Endothelial cell of umbilical vein (primary cell): ENCODE measurements at regions not wholly inside any gene's neighbourhood (a gene's known extent, or its start where the extent isn't known, plus 50 kb on each side); places are given as distances from the start of the nearest gene placed in this dataset.

Source experiments
- BruUV-seq: library from RNA; stranded (reverse); fragments of 400-500 nt; replicated peaks from 2 replicates; lab custom pipeline; 2021; lab: Mats Ljungman, UMichigan
- CTCF ChIA-PET: fragments of 300-600, 350-600 bp; sonication (Branson Sonifier 250); formaldehyde crosslinking; loops from one replicate; lab custom pipeline; 2021; ENCODE audit warnings: antibody characterized with exemption, inconsistent platforms; lab: Charles Lee
- POLR2A ChIA-PET: fragments of 300-600, 350-600 bp; sonication (Branson Sonifier 250); formaldehyde crosslinking; loops from one replicate; lab custom pipeline; 2021; ENCODE audit warnings: antibody characterized with exemption, inconsistent platforms; lab: Charles Lee
- DNase-seq: peaks from one replicate; pipeline ENCODE4 v3.0.0-alpha.2; 2011; ENCODE audit warnings: low read depth, low spot score
- FAIRE-seq: peaks from 2 replicates; lab custom pipeline; 2011; peaks lifted over from hg19 to GRCh38; lab: Jason Lieb, UNC
- H2AFZ ChIP-seq: 2 replicates; pipeline ENCODE4 v1.6.0; 2012; ENCODE audit warnings: low read depth, low read length, control low read depth, inconsistent platforms
- H3K27ac ChIP-seq: 2 replicates; pipeline ENCODE4 v1.5.1; 2011; ENCODE audit warnings: low read depth, mild to moderate bottlenecking, control low read depth, low read length, moderate library complexity; ENCODE audit not compliant: insufficient read depth
- H3K27me3 ChIP-seq, 2 experiments: 2 replicates each; pipeline versions ENCODE4 v1.6.0 to v1.6.1; 2011; ENCODE audit warnings: low read length in 2 of 2, mixed read lengths in 1 of 2; ENCODE audit not compliant: control insufficient read depth in 2 of 2, insufficient read depth in 2 of 2
- H3K36me3 ChIP-seq, 2 experiments: 2 replicates in 1 of 2; 3 replicates in 1 of 2; pipeline ENCODE4 v1.5.1; 2011; ENCODE audit warnings: low read length in 2 of 2, mild to moderate bottlenecking in 1 of 2, moderate library complexity in 1 of 2; ENCODE audit not compliant: control insufficient read depth in 2 of 2, insufficient read depth in 2 of 2; ENCODE audit errors: extremely low read depth in 1 of 2
- H3K4me1 ChIP-seq: 3 replicates; pipeline ENCODE4 v1.5.1; 2011; ENCODE audit warnings: mild to moderate bottlenecking, low read length; ENCODE audit not compliant: control insufficient read depth, insufficient read depth; ENCODE audit errors: extremely low read depth
- H3K4me2 ChIP-seq: 2 replicates; pipeline ENCODE4 v1.6.1; 2011; ENCODE audit warnings: low read length, control low read depth, mixed read lengths; ENCODE audit not compliant: insufficient read depth
- H3K4me3 ChIP-seq, 3 experiments: fragments of 200-600 bp in 1 of 3; sonication (generic), shearing (Covaris generic) in 1 of 3; replicated peaks in 1 of 3; 2 replicates each; pipeline ENCODE4 v1.5.1; 2011 to 2016; ENCODE audit warnings: control low read depth in 3 of 3, low read length in 3 of 3, mild to moderate bottlenecking in 2 of 3, inconsistent platforms in 1 of 3, low read depth in 1 of 3, moderate library complexity in 1 of 3; ENCODE audit not compliant: insufficient read depth in 1 of 3
- H3K79me2 ChIP-seq: 2 replicates; pipeline ENCODE4 v1.6.0; 2012; ENCODE audit warnings: low read length, inconsistent platforms; ENCODE audit not compliant: control insufficient read depth, insufficient read depth
- H3K9ac ChIP-seq: replicated peaks from 2 replicates; pipeline ENCODE3; 2011; ENCODE audit warnings: low read length, control low read depth; ENCODE audit not compliant: insufficient read depth; ENCODE audit errors: extremely low read depth
- H3K9me1 ChIP-seq: replicated peaks from 3 replicates; pipeline ENCODE4 v1.6.0; 2011; ENCODE audit warnings: mild to moderate bottlenecking, low read length; ENCODE audit not compliant: control insufficient read depth, insufficient read depth; ENCODE audit errors: extremely low read depth
- H3K9me3 ChIP-seq: replicated peaks from 2 replicates; pipeline ENCODE4 v1.5.1; 2012; ENCODE audit warnings: low read length, inconsistent platforms; ENCODE audit not compliant: control insufficient read depth, insufficient read depth
- H4K20me1 ChIP-seq: replicated peaks from 2 replicates; pipeline ENCODE3; 2011; ENCODE audit warnings: mild to moderate bottlenecking, low read length; ENCODE audit not compliant: control insufficient read depth, insufficient read depth; ENCODE audit errors: extremely low read depth
- EZH2 ChIP-seq: IDR thresholded peaks from 2 replicates; pipeline ENCODE4 v1.6.1; 2012; ENCODE audit warnings: borderline replicate concordance, low read depth, mild to moderate bottlenecking, moderate library complexity, low read length, inconsistent platforms; ENCODE audit not compliant: severe bottlenecking
- FOS ChIP-seq: IDR thresholded peaks from 2 replicates; pipeline ENCODE4 v1.6.1; 2011; ENCODE audit warnings: mild to moderate bottlenecking, low read length, moderate library complexity, borderline replicate concordance; ENCODE audit not compliant: insufficient read depth
- GATA2 ChIP-seq: IDR thresholded peaks from 2 replicates; pipeline ENCODE4 v1.7.0; 2011; ENCODE audit warnings: low read depth, mild to moderate bottlenecking, moderate library complexity, mixed read lengths, low read length; ENCODE audit not compliant: insufficient read length, insufficient read depth
- JUN ChIP-seq: IDR thresholded peaks from 2 replicates; pipeline ENCODE4 v1.6.1; 2011; ENCODE audit warnings: borderline replicate concordance, low read depth; ENCODE audit not compliant: insufficient read length, insufficient read depth
- MYC ChIP-seq: IDR thresholded peaks from one replicate; pipeline ENCODE4 v1.6.1; 2011; ENCODE audit warnings: mild to moderate bottlenecking, low read depth, low read length
- POLR2A ChIP-seq: IDR thresholded peaks from 2 replicates; pipeline ENCODE4 v1.6.1; 2012; ENCODE audit warnings: low read depth, mild to moderate bottlenecking, control low read depth, low read length
- POLR2AphosphoS5 ChIP-seq: IDR thresholded peaks from 2 replicates; pipeline ENCODE4 v1.6.1; 2012; ENCODE audit warnings: low read depth, mild to moderate bottlenecking, control low read depth, low read length, moderate library complexity; ENCODE audit not compliant: insufficient read depth
- dilution Hi-C: fragments of 300-500 bp; cut with MboI; formaldehyde crosslinking; loops from one replicate; pipeline ENCODE4 v1.15.0; 2019; ENCODE audit warnings: low sequenced_read_pairs; ENCODE audit not compliant: extremely low pct_ligation_motif_present
- intact Hi-C: fragments of 100-400 bp; cut with micrococcal nuclease; formaldehyde crosslinking; loops from one replicate; pipeline ENCODE4 v1.10.0; 2022
- TF ChIP-seq, protein P1 (sequence below), 2 donors: IDR thresholded peaks; 1 replicate in 1 of 2; 2 replicates in 1 of 2; pipeline ENCODE4 v1.5.1; 2011; ENCODE audit warnings: low read length in 2 of 2, mild to moderate bottlenecking in 2 of 2, moderate library complexity in 2 of 2, control low read depth in 1 of 2, inconsistent platforms in 1 of 2, low read depth in 1 of 2; ENCODE audit not compliant: insufficient read depth in 1 of 2; ENCODE audit errors: extremely low read depth in 1 of 2
- TF ChIP-seq, protein P2 (sequence below): IDR thresholded peaks from 2 replicates; pipeline ENCODE4 v1.6.1; 2011; ENCODE audit not compliant: insufficient read depth, insufficient read length

DNA sequence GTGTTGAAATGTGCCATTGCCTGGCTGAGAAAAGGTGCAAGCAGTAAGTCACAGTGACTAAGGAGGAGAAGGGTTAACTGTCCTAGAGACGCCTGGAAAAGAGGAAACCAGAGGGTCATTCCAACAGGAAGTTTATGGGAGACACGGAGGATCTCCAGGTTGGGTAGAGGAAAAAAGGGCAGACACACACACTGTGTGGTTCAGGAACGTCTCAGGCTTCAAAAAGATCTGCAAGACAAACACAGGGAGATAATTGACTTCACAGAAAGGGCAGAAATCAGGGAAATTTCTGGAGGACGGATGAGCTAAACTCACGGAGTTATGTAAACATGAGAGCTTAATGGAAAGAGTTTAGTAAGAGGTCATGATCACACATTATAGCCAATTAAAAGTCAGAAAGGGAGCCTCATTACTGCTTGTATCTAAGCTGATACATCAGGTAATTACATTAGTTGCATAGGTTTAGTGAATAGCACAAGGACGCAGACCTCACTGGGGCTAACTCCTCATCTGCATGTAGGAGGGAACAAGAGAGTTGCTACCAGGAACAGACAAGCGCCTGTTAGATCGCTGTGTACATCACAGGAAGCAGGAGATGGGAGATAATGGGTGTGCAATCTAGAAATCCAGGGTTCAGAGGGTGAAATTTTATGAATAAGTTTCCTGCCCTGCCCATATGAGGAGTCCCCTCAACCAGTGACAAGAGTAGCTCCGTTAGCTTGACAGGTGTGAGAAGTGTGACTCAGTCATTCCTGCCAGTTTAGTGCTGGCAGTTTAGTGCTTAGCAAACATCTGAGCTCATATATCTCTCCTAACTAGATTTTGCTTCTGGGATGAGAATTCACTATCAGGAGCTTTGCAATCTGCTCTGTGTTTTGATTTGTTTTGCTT is 96.6 kb upstream of the TNR start:
- BruUV-seq = no TSS peak

DNA sequence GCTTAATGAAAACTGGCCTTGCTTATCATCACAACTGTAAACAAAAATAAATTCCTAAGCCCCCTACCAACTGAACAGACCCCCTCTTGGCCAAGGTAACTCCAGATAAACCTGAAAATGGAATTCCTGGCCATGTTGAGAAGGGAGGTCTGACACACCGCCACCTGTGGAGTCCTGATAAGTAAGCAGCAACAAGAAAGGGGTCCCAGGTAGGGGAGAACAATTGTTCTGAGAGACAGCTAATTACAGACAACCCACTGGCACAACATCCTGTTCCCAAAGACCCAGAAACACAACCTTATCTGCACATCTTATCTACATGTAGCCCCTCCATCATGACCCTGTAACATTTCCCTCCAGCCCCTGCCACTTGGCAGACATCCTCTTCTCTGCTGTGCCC is 91.2 kb upstream of the TNR start:
- no peaks in the 10 kb centered on the region for H3K27me3 ChIP-seq
- H4K20me1 ChIP-seq = no peaks in the 10 kb centered on the region
- TF ChIP-seq EZH2 (no peak), POLR2A (no peak), JUN (no peak), MYC (no peak), FOS (no peak), POLR2AphosphoS5 (no peak), GATA2 (no peak)
- TF ChIP-seq, protein P1, sequence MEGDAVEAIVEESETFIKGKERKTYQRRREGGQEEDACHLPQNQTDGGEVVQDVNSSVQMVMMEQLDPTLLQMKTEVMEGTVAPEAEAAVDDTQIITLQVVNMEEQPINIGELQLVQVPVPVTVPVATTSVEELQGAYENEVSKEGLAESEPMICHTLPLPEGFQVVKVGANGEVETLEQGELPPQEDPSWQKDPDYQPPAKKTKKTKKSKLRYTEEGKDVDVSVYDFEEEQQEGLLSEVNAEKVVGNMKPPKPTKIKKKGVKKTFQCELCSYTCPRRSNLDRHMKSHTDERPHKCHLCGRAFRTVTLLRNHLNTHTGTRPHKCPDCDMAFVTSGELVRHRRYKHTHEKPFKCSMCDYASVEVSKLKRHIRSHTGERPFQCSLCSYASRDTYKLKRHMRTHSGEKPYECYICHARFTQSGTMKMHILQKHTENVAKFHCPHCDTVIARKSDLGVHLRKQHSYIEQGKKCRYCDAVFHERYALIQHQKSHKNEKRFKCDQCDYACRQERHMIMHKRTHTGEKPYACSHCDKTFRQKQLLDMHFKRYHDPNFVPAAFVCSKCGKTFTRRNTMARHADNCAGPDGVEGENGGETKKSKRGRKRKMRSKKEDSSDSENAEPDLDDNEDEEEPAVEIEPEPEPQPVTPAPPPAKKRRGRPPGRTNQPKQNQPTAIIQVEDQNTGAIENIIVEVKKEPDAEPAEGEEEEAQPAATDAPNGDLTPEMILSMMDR (IDR thresholded peaks at IDR 0.05; ENCODE audit: extremely low read depth in 1 of 2, insufficient read depth in 1 of 2, low read depth in 1 of 2, low read length in 2 of 2) = no peak
- TF ChIP-seq, protein P2, sequence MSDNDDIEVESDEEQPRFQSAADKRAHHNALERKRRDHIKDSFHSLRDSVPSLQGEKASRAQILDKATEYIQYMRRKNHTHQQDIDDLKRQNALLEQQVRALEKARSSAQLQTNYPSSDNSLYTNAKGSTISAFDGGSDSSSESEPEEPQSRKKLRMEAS = no peak
- H3K9me3 ChIP-seq = no peaks in the 10 kb centered on the region
- no peaks in the 10 kb centered on the region for H3K9me1 ChIP-seq
- FAIRE-seq = no peak
- POLR2A ChIA-PET = no interaction called here
- no peak overlapping the region for H3K9ac ChIP-seq
- no TSS peak for BruUV-seq
- no peak overlapping the region for H3K27ac ChIP-seq
- intact Hi-C loops = no loop called here
- dilution Hi-C loops = no loop called here
- no peak overlapping the region for H3K4me2 ChIP-seq
- CTCF ChIA-PET = no interaction called here
- H3K36me3 ChIP-seq = no peaks in the 10 kb centered on the region
- no peak overlapping the region for H3K4me3 ChIP-seq
- no peak for DNase-seq
- no peaks in the 10 kb centered on the region for H3K4me1 ChIP-seq
- no peak overlapping the region for H2AFZ ChIP-seq
- no peaks in the 10 kb centered on the region for H3K79me2 ChIP-seq

More for the DNA sequence above, 96.6 kb upstream of the TNR start:
- Histone ChIP-seq H3K79me2 (no peaks in the 10 kb centered on the region), H3K36me3 (no peaks in the 10 kb centered on the region), H4K20me1 (no peaks in the 10 kb centered on the region), H3K9me1 (no peaks in the 10 kb centered on the region), H3K27me3 (peaks cover 4 to 6% of the 10 kb centered on the region in 2 experiments), H3K4me1 (no peaks in the 10 kb centered on the region), H3K9me3 (no peaks in the 10 kb centered on the region), H3K4me2 (no peak overlapping the region), H2AFZ (peak overlapping the region; percentile 7), H3K27ac (no peak overlapping the region), H3K4me3 (no peak overlapping the region), H3K9ac (no peak overlapping the region)
- POLR2A ChIA-PET = no interaction called here
- dilution Hi-C loops = no loop called here
- TF ChIP-seq GATA2 = no peak
- TF ChIP-seq POLR2A = no peak
- no peak for TF ChIP-seq EZH2
- no peak for TF ChIP-seq FOS
- TF ChIP-seq MYC = no peak
- TF ChIP-seq POLR2AphosphoS5 = no peak
- CTCF ChIA-PET = interaction anchor here (0.5 to 1.2 kb wide), 5 partner anchors 12 to 467 kb away, joined by 3 read pairs; no protein-coding TSS in a partner anchor
- DNase-seq = peak; percentile 7
- intact Hi-C loops = no loop called here
- no peak for FAIRE-seq
